HCT116 (cell line): ENCODE measurements at regions not wholly inside any gene's neighbourhood (a gene's known extent, or its start where the extent isn't known, plus 50 kb on each side); places are given as distances from the start of the nearest gene placed in this dataset.

Experiments
- ATAC-seq: fragments of 200-7000 bp; cut with Tn5 transposase; 2 replicates; pipeline ENCODE4 v1.9.1; 2020; ENCODE audit warnings: mild to moderate bottlenecking, moderate library complexity
- BruUV-seq: library from RNA; stranded (reverse); fragments of 400-500 nt; replicated peaks from 2 replicates; lab custom pipeline; 2021; lab: Mats Ljungman, UMichigan
- CTCF ChIA-PET: fragments of 300-600 bp; sonication (Branson Sonifier 250); formaldehyde crosslinking; loops from one replicate; lab custom pipeline; 2021; ENCODE audit warnings: antibody characterized with exemption; lab: Charles Lee
- POLR2A ChIA-PET: fragments of 300-600, 350-600 bp; sonication (Branson Sonifier 250); formaldehyde crosslinking; loops from one replicate; lab custom pipeline; 2021; ENCODE audit warnings: antibody characterized with exemption; lab: Charles Lee
- RAD21 ChIA-PET, 2 experiments: fragments of 300-600 bp; sonication (Branson Sonifier 250); formaldehyde crosslinking; loops; one replicate each; lab custom pipeline; 2023; ENCODE audit warnings: low total read pairs in 2 of 2; ENCODE audit not compliant: uncharacterized antibody in 2 of 2, unreplicated experiment in 2 of 2, low non-redundant PET in 1 of 2; lab: Charles Lee
- DNase-seq: peaks from one replicate; pipeline ENCODE4 v3.0.0-alpha.2; 2010; ENCODE audit warnings: low read depth, low spot score
- H2AFZ ChIP-seq: fragments of 200-600 bp; shearing (Covaris generic), sonication (generic); 2 replicates; pipeline ENCODE4 v1.6.1; 2017; ENCODE audit warnings: low read depth, mixed run types, mixed read lengths, antibody characterized with exemption, low read length; ENCODE audit not compliant: poor library complexity, severe bottlenecking
- H3K27ac ChIP-seq: 2 replicates; pipeline ENCODE4 v1.5.1; 2012; ENCODE audit warnings: low read depth, low read length
- H3K27me3 ChIP-seq: fragments of 200-600 bp; sonication (generic); 2 replicates; pipeline ENCODE4 v1.6.1; 2016; ENCODE audit warnings: mixed run types, low read length, mixed read lengths; ENCODE audit not compliant: insufficient read depth
- H3K36me3 ChIP-seq, 2 experiments: fragments of 200-500 bp in 1 of 2; fragments of 200-600 bp in 1 of 2; sonication (Bioruptor generic) in 1 of 2; sonication (generic) in 1 of 2; 2 replicates each; pipeline versions ENCODE4 v1.5.1 to v1.6.1; 2014 to 2016; ENCODE audit warnings: low read length in 2 of 2, inconsistent platforms in 1 of 2, mixed read lengths in 1 of 2, mixed run types in 1 of 2; ENCODE audit not compliant: insufficient read depth in 2 of 2, control insufficient read depth in 1 of 2
- H3K4me1 ChIP-seq, 2 experiments: fragments of 200-600 bp in 1 of 2; sonication (generic) in 1 of 2; 2 replicates each; pipeline versions ENCODE4 v1.5.1 to v1.6.1; 2012 to 2017; ENCODE audit warnings: low read length in 2 of 2, inconsistent platforms in 1 of 2, mild to moderate bottlenecking in 1 of 2, mixed read lengths in 1 of 2, mixed run types in 1 of 2, moderate library complexity in 1 of 2; ENCODE audit not compliant: insufficient read depth in 2 of 2, control insufficient read depth in 1 of 2
- H3K4me2 ChIP-seq: fragments of 200-600 bp; sonication (generic); 2 replicates; pipeline ENCODE4 v1.6.1; 2017; ENCODE audit warnings: mixed run types, low read length, mixed read lengths
- H3K4me3 ChIP-seq, 2 experiments: fragments of 200-600 bp in 1 of 2; sonication (generic) in 1 of 2; replicated peaks in 1 of 2; 2 replicates each; pipeline ENCODE4 v1.5.1; 2011 to 2016; ENCODE audit warnings: low read length in 2 of 2, control low read depth in 1 of 2, low read depth in 1 of 2, mild to moderate bottlenecking in 1 of 2, mixed read lengths in 1 of 2, mixed run types in 1 of 2
- H3K79me2 ChIP-seq: fragments of 200-600 bp; sonication (generic); 2 replicates; pipeline ENCODE4 v1.6.1; 2017; ENCODE audit warnings: mild to moderate bottlenecking, mixed run types, low read length, moderate library complexity, mixed read lengths; ENCODE audit not compliant: insufficient read depth
- H3K9ac ChIP-seq: fragments of 200-600 bp; sonication (generic); 2 replicates; pipeline ENCODE4 v1.6.1; 2016; ENCODE audit warnings: low read length, mixed read lengths
- H3K9me2 ChIP-seq: fragments of 200-600 bp; sonication (generic), shearing (Covaris generic); 2 replicates; pipeline ENCODE4 v1.6.1; 2017; ENCODE audit warnings: mixed run types, mild to moderate bottlenecking, moderate library complexity; ENCODE audit not compliant: insufficient read depth
- H3K9me3 ChIP-seq, 2 experiments: fragments of 200-500 bp in 1 of 2; fragments of 200-600 bp in 1 of 2; sonication (Bioruptor generic) in 1 of 2; sonication (generic) in 1 of 2; 2 replicates each; pipeline ENCODE4 v1.6.1; 2014 to 2017; ENCODE audit warnings: low read length in 2 of 2, mixed read lengths in 2 of 2, inconsistent platforms in 1 of 2, low read depth in 1 of 2, mild to moderate bottlenecking in 1 of 2, mixed run types in 1 of 2, moderate library complexity in 1 of 2; ENCODE audit not compliant: control insufficient read depth in 1 of 2, insufficient read depth in 1 of 2
- H4K20me1 ChIP-seq: fragments of 200-600 bp; sonication (generic), shearing (Covaris generic); 2 replicates; pipeline ENCODE4 v1.6.1; 2017; ENCODE audit warnings: mixed run types, mild to moderate bottlenecking, moderate library complexity; ENCODE audit not compliant: insufficient read depth
- EZH2 ChIP-seq: fragments of 200-600 bp; sonication (generic); IDR thresholded peaks from 2 replicates; pipeline ENCODE4 v1.6.1; 2017; ENCODE audit warnings: antibody characterized with exemption, mixed run types
- REST ChIP-seq: IDR thresholded peaks from 2 replicates; pipeline ENCODE4 v1.6.1; 2012; ENCODE audit warnings: low read depth
- SRF ChIP-seq: IDR thresholded peaks from 2 replicates; pipeline ENCODE4 v1.6.1; 2012; ENCODE audit warnings: low read depth
- ZFX ChIP-seq: fragments of 450-650 bp; IDR thresholded peaks from 2 replicates; pipeline ENCODE4 v1.6.1; 2017
- intact Hi-C: fragments of 100-400 bp; cut with micrococcal nuclease; formaldehyde crosslinking; loops from 2 replicates; pipeline ENCODE4 v1.10.0; 2022
- TF ChIP-seq, protein P1 (sequence below), 3 experiments: fragments of 200-600 bp in 1 of 3; sonication (generic) in 1 of 3; IDR thresholded peaks in 2 of 3; conservative IDR thresholded peaks in 1 of 3; 2 replicates each; pipeline ENCODE4 v1.5.1; 2012 to 2017; ENCODE audit warnings: low read depth in 2 of 3, low read length in 2 of 3, antibody characterized with exemption in 1 of 3, borderline replicate concordance in 1 of 3, control low read depth in 1 of 3, mild to moderate bottlenecking in 1 of 3, mixed read lengths in 1 of 3, mixed run types in 1 of 3, moderate library complexity in 1 of 3; ENCODE audit not compliant: insufficient read depth in 1 of 3

DNA sequence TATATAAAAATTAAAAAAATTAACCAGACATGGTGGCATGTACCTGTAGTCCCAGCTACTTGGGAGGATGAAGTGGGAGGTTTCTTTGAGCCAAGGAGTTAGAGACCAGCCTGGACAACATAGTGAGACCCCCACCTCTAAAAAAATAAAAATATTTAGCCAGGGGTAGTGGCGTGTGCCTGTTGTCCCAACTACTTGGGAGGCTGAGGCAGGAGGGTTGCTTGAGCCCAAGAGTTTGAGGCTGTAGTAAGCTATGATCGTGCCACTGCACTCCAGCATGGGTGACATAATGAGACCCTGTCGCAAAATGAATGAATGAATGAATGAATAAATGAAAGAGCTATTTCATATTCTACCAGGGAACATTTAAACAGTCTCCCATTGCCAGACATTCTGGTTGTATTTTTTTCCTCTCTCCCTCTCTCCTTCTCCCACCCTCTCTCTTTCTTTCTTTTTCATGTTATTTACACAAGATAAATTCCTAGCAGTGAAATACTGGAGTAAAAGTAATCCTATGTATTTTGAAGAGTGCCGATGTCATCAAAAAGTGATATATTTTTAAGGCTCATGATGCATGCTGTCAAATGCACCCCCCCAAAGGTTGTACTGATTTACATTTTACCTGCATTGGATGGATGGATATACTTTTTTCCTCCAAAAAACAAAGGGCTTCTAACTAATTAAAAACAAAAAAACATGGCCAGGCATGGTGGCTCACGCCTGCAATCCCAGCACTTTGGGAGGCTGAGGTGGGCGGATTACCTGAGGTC, 194.8 kb upstream of the ZNF217 start:
- no peaks in the 10 kb centered on the region for H4K20me1 ChIP-seq
- H3K9me2 ChIP-seq, result no peaks in the 10 kb centered on the region
- ATAC-seq (no peak), DNase-seq (no peak)
- no peak overlapping the region for H3K9ac ChIP-seq
- H3K4me3 ChIP-seq, result no peak overlapping the region
- H3K4me2 ChIP-seq, result no peak overlapping the region
- BruUV-seq, result no TSS peak
- no peaks in the 10 kb centered on the region for H3K9me3 ChIP-seq
- H3K36me3 ChIP-seq, result no peaks in the 10 kb centered on the region
- peaks cover 26 to 49% of the 10 kb centered on the region in 2 experiments for H3K4me1 ChIP-seq
- TF ChIP-seq SRF (no peak), REST (no peak), EZH2 (no peak), ZFX (no peak)
- TF ChIP-seq, protein P1, sequence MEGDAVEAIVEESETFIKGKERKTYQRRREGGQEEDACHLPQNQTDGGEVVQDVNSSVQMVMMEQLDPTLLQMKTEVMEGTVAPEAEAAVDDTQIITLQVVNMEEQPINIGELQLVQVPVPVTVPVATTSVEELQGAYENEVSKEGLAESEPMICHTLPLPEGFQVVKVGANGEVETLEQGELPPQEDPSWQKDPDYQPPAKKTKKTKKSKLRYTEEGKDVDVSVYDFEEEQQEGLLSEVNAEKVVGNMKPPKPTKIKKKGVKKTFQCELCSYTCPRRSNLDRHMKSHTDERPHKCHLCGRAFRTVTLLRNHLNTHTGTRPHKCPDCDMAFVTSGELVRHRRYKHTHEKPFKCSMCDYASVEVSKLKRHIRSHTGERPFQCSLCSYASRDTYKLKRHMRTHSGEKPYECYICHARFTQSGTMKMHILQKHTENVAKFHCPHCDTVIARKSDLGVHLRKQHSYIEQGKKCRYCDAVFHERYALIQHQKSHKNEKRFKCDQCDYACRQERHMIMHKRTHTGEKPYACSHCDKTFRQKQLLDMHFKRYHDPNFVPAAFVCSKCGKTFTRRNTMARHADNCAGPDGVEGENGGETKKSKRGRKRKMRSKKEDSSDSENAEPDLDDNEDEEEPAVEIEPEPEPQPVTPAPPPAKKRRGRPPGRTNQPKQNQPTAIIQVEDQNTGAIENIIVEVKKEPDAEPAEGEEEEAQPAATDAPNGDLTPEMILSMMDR (IDR thresholded peaks at IDR 0.05 in 2 of 3, conservative IDR thresholded peaks at IDR 0.05 in 1 of 3; ENCODE audit: borderline replicate concordance in 1 of 3, insufficient read depth in 1 of 3, low read depth in 2 of 3, low read length in 2 of 3), result no peak
- no peak overlapping the region for H2AFZ ChIP-seq
- no peak overlapping the region for H3K27ac ChIP-seq
- ChIA-PET POLR2A (no interaction called here), CTCF (no interaction called here), RAD21 (no interaction called here)
- intact Hi-C loops, result no loop called here
- no peaks in the 10 kb centered on the region for H3K27me3 ChIP-seq
- no peaks in the 10 kb centered on the region for H3K79me2 ChIP-seq
